Immature natural killer cell (primary cell): ENCODE measurements at regions not wholly inside any gene's neighbourhood (a gene's known extent, or its start where the extent isn't known, plus 50 kb on each side); places are given as distances from the start of the nearest gene placed in this dataset.

Source experiments
- DNase-seq, 3 donors: peaks; one replicate each; pipeline ENCODE4 v3.0.0; 2022; ENCODE audit warnings: mixed read lengths in 1 of 3
- H3K27ac Mint-ChIP-seq, 6 donors: one replicate each; pipeline ENCODE4 v1.8.0; 2020; ENCODE audit warnings: mixed read lengths in 6 of 6, mild to moderate bottlenecking in 5 of 6, inconsistent platforms in 4 of 6, moderate library complexity in 3 of 6
- H3K27me3 Mint-ChIP-seq, 3 donors: one replicate each; pipeline ENCODE4 v1.8.0; 2020 to 2021; ENCODE audit warnings: low read depth in 3 of 3, mild to moderate bottlenecking in 3 of 3, mixed read lengths in 3 of 3, moderate library complexity in 3 of 3, inconsistent platforms in 1 of 3
- H3K36me3 Mint-ChIP-seq, 3 donors: one replicate each; pipeline ENCODE4 v1.8.0; 2020; ENCODE audit warnings: mixed read lengths in 3 of 3, inconsistent platforms in 2 of 3, mild to moderate bottlenecking in 2 of 3
- H3K4me1 Mint-ChIP-seq, 2 donors: one replicate each; pipeline ENCODE4 v1.8.0; 2020; ENCODE audit warnings: inconsistent platforms in 2 of 2, mild to moderate bottlenecking in 2 of 2, mixed read lengths in 2 of 2, moderate library complexity in 1 of 2
- H3K4me3 Mint-ChIP-seq, 5 donors: one replicate each; pipeline ENCODE4 v1.8.0; 2020; ENCODE audit warnings: mild to moderate bottlenecking in 5 of 5, mixed read lengths in 5 of 5, inconsistent platforms in 3 of 5, moderate library complexity in 3 of 5
- H3K9me3 Mint-ChIP-seq, 6 donors: one replicate each; pipeline ENCODE4 v1.8.0; 2020; ENCODE audit warnings: mild to moderate bottlenecking in 6 of 6, mixed read lengths in 6 of 6, inconsistent platforms in 4 of 6, moderate library complexity in 3 of 6

- no peak overlapping the region for H3K4me3 Mint-ChIP-seq
- H3K27ac Mint-ChIP-seq = no peak overlapping the region
- H3K9me3 Mint-ChIP-seq = no peaks in the 10 kb centered on the region
Observed at GRCh38 chr13:77448689-77449088, 86.8 kb upstream of the SCEL start.

GRCh38 chr13:77443511-77443910, 92.0 kb upstream of the SCEL start:
- Mint-ChIP-seq H3K27me3 (peaks cover 5 to 7% (median 6%) of the 10 kb centered on the region in 3 donors), H3K27ac (no peak overlapping the region), H3K9me3 (peaks cover 0 to 6% (median under 1%) of the 10 kb centered on the region in 6 donors), H3K4me3 (no peak overlapping the region), H3K4me1 (no peaks in the 10 kb centered on the region), H3K36me3 (no peaks in the 10 kb centered on the region)
- no peak for DNase-seq

More at GRCh38 chr13:77448689-77449088, 86.8 kb upstream of the SCEL start:
- no peak for DNase-seq
- Mint-ChIP-seq H3K36me3 (no peaks in the 10 kb centered on the region), H3K4me1 (no peaks in the 10 kb centered on the region), H3K27me3 (peaks cover 0 to 5% (median 1%) of the 10 kb centered on the region in 3 donors)

GRCh38 chr13:77437267-77437666, 98.2 kb upstream of the SCEL start:
- Mint-ChIP-seq H3K27ac (no peak overlapping the region), H3K36me3 (no peaks in the 10 kb centered on the region), H3K27me3 (peaks cover 7 to 13% (median 9%) of the 10 kb centered on the region in 3 donors), H3K4me1 (no peaks in the 10 kb centered on the region), H3K9me3 (peaks cover 0 to 4% (median under 1%) of the 10 kb centered on the region in 6 donors), H3K4me3 (no peak overlapping the region)
- DNase-seq = no peak

GRCh38 chr13:77434289-77434688, 101.2 kb upstream of the SCEL start:
- no peak overlapping the region for H3K4me3 Mint-ChIP-seq
- peaks cover 4 to 8% (median 8%) of the 10 kb centered on the region in 3 donors for H3K27me3 Mint-ChIP-seq
- H3K9me3 Mint-ChIP-seq = peaks cover 0 to 2% (median 0%) of the 10 kb centered on the region in 6 donors
- no peak overlapping the region for H3K27ac Mint-ChIP-seq
- DNase-seq = no peak
- no peaks in the 10 kb centered on the region for H3K36me3 Mint-ChIP-seq
- no peaks in the 10 kb centered on the region for H3K4me1 Mint-ChIP-seq

GRCh38 chr13:77431449-77431848, 104.1 kb upstream of the SCEL start:
- Mint-ChIP-seq H3K27me3 (peaks cover 1 to 8% (median 1%) of the 10 kb centered on the region in 3 donors), H3K27ac (no peak overlapping the region), H3K36me3 (no peaks in the 10 kb centered on the region), H3K4me3 (no peak overlapping the region), H3K9me3 (no peaks in the 10 kb centered on the region), H3K4me1 (no peaks in the 10 kb centered on the region)
- no peak for DNase-seq

- H3K4me1 Mint-ChIP-seq = no peaks in the 10 kb centered on the region
- H3K36me3 Mint-ChIP-seq = no peaks in the 10 kb centered on the region
- no peaks in the 10 kb centered on the region for H3K9me3 Mint-ChIP-seq
- H3K27me3 Mint-ChIP-seq = peaks cover 0 to 3% (median 1%) of the 10 kb centered on the region in 3 donors
- no peak for DNase-seq
- no peak overlapping the region for H3K4me3 Mint-ChIP-seq
- no peak overlapping the region for H3K27ac Mint-ChIP-seq
Observed at GRCh38 chr13:77430377-77430951, 103.6 kb upstream of the MYCBP2 start.

GRCh38 chr13:77429320-77430142, 102.6 kb upstream of the MYCBP2 start:
- Mint-ChIP-seq H3K9me3 (no peaks in the 10 kb centered on the region), H3K4me1 (no peaks in the 10 kb centered on the region), H3K27me3 (peaks cover 0 to 3% (median 1%) of the 10 kb centered on the region in 3 donors), H3K4me3 (no peak overlapping the region), H3K27ac (no peak overlapping the region), H3K36me3 (no peaks in the 10 kb centered on the region)
- no peak for DNase-seq

GRCh38 chr13:77425705-77426104, 98.8 kb upstream of the MYCBP2 start:
- Mint-ChIP-seq H3K27ac (no peak overlapping the region), H3K4me1 (no peaks in the 10 kb centered on the region), H3K9me3 (no peaks in the 10 kb centered on the region)

GRCh38 chr13:77423296-77423695, 96.4 kb upstream of the MYCBP2 start:
- H3K4me3 Mint-ChIP-seq = no peak overlapping the region
- no peaks in the 10 kb centered on the region for H3K4me1 Mint-ChIP-seq
- peaks cover 0 to 2% (median 0%) of the 10 kb centered on the region in 6 donors for H3K9me3 Mint-ChIP-seq

More at GRCh38 chr13:77425705-77426104, 98.8 kb upstream of the MYCBP2 start:
- peaks cover 0 to 1% (median 1%) of the 10 kb centered on the region in 3 donors for H3K27me3 Mint-ChIP-seq
- no peaks in the 10 kb centered on the region for H3K36me3 Mint-ChIP-seq
- H3K4me3 Mint-ChIP-seq = no peak overlapping the region
- DNase-seq = no peak

GRCh38 chr13:77422724-77423123, 95.8 kb upstream of the MYCBP2 start:
- Mint-ChIP-seq H3K9me3 (peaks cover 0 to 2% (median 0%) of the 10 kb centered on the region in 6 donors), H3K27me3 (peaks cover 0 to 1% (median 1%) of the 10 kb centered on the region in 3 donors), H3K4me1 (no peaks in the 10 kb centered on the region), H3K4me3 (no peak overlapping the region), H3K27ac (no peak overlapping the region), H3K36me3 (no peaks in the 10 kb centered on the region)
- no peak for DNase-seq

More at GRCh38 chr13:77423296-77423695, 96.4 kb upstream of the MYCBP2 start:
- Mint-ChIP-seq H3K27ac (no peak overlapping the region), H3K36me3 (no peaks in the 10 kb centered on the region), H3K27me3 (peaks cover 0 to 1% (median 1%) of the 10 kb centered on the region in 3 donors)
- no peak for DNase-seq

- Mint-ChIP-seq H3K36me3 (no peaks in the 10 kb centered on the region), H3K9me3 (peaks cover 0 to 2% (median 0%) of the 10 kb centered on the region in 6 donors), H3K4me1 (no peaks in the 10 kb centered on the region)
Observed at GRCh38 chr13:77417897-77418296, 91.0 kb upstream of the MYCBP2 start.

GRCh38 chr13:77416666-77417212, 89.8 kb upstream of the MYCBP2 start:
- no peak overlapping the region for H3K4me3 Mint-ChIP-seq
- H3K27me3 Mint-ChIP-seq = peaks cover 0 to 1% (median 1%) of the 10 kb centered on the region in 3 donors
- no peak for DNase-seq
- no peak overlapping the region for H3K27ac Mint-ChIP-seq
- no peaks in the 10 kb centered on the region for H3K4me1 Mint-ChIP-seq
- no peaks in the 10 kb centered on the region for H3K36me3 Mint-ChIP-seq
- H3K9me3 Mint-ChIP-seq = peaks cover 0 to 2% (median 0%) of the 10 kb centered on the region in 6 donors

More at GRCh38 chr13:77417897-77418296, 91.0 kb upstream of the MYCBP2 start:
- Mint-ChIP-seq H3K27me3 (peaks cover 0 to 1% (median 1%) of the 10 kb centered on the region in 3 donors), H3K4me3 (no peak overlapping the region), H3K27ac (no peak overlapping the region)
- no peak for DNase-seq

GRCh38 chr13:77415253-77416071, 88.6 kb upstream of the MYCBP2 start:
- no peak overlapping the region for H3K27ac Mint-ChIP-seq

More at GRCh38 chr13:77415253-77416071, 88.6 kb upstream of the MYCBP2 start:
- peaks cover 0 to 2% (median 0%) of the 10 kb centered on the region in 6 donors for H3K9me3 Mint-ChIP-seq
- peaks cover 0 to 2% (median under 1%) of the 10 kb centered on the region in 3 donors for H3K27me3 Mint-ChIP-seq
- H3K36me3 Mint-ChIP-seq = no peaks in the 10 kb centered on the region
- H3K4me1 Mint-ChIP-seq = no peaks in the 10 kb centered on the region
- H3K4me3 Mint-ChIP-seq = no peak overlapping the region
- no peak for DNase-seq
